ENCODE measurements at regions not wholly inside any gene's neighbourhood (a gene's known extent, or its start where the extent isn't known, plus 50 kb on each side); places are given as distances from the start of the nearest gene placed in this dataset.
"Not testable (repeated sequence)": the region's sequence is repeated elsewhere in the genome, so short reads cannot be mapped to it uniquely, and the experiment has no call there.

GRCh38 chr3:193815246-193816027 is 222.4 kb downstream of the OPA1 start:
- no peak overlapping the region for H3K27ac ChIP-seq
- no peak for TF ChIP-seq CTCF (conservative IDR thresholded peaks at IDR 0.05)

GRCh38 chr3:193816028-193816395 is 223.0 kb downstream of the OPA1 start:
- H3K27ac ChIP-seq: no peak overlapping the region
- TF ChIP-seq CTCF (conservative IDR thresholded peaks at IDR 0.05): no peak

GRCh38 chr3:193816656-193817311 is 223.8 kb downstream of the OPA1 start:
- H3K27ac ChIP-seq: no peak overlapping the region
- TF ChIP-seq CTCF (conservative IDR thresholded peaks at IDR 0.05): no peak

- TF ChIP-seq CTCF (conservative IDR thresholded peaks at IDR 0.05): no peak
- H3K27ac ChIP-seq: no peak overlapping the region
Observed at GRCh38 chr3:193819117-193820010, 226.4 kb downstream of the OPA1 start.

- TF ChIP-seq CTCF (conservative IDR thresholded peaks at IDR 0.05): no peak
- no peak overlapping the region for H3K27ac ChIP-seq
Observed at GRCh38 chr3:193821151-193821668, 228.2 kb downstream of the OPA1 start.

GRCh38 chr3:193822492-193823212 is 229.6 kb downstream of the OPA1 start:
- no peak overlapping the region for H3K27ac ChIP-seq

GRCh38 chr3:193823213-193823605 is 230.2 kb downstream of the OPA1 start:
- H3K27ac ChIP-seq: not testable (repeated sequence)

More at GRCh38 chr3:193822492-193823212, 229.6 kb downstream of the OPA1 start:
- no peak for TF ChIP-seq CTCF (conservative IDR thresholded peaks at IDR 0.05)

Data from VCaP (cell line).